OCI-LY1 (cell line): ENCODE measurements at regions not wholly inside any gene's neighbourhood (a gene's known extent, or its start where the extent isn't known, plus 50 kb on each side); places are given as distances from the start of the nearest gene placed in this dataset.

ENCODE experiments used
- H2AFZ ChIP-seq: fragments of 200-600 bp; sonication (generic), shearing (Covaris generic); 2 replicates; pipeline ENCODE4 v1.6.0; 2014; ENCODE audit warnings: antibody characterized with exemption, mild to moderate bottlenecking, low read length
- H3F3A ChIP-seq: fragments of 200-600 bp; sonication (generic), shearing (Covaris generic); 2 replicates; pipeline ENCODE4 v1.6.0; 2014; ENCODE audit warnings: mild to moderate bottlenecking, antibody characterized with exemption, low read length, moderate library complexity; ENCODE audit not compliant: insufficient read depth
- H3K27ac ChIP-seq: fragments of 200-600 bp; sonication (generic); 2 replicates; pipeline ENCODE4 v1.5.1; 2014; ENCODE audit warnings: low read length, mixed run types, mild to moderate bottlenecking, low read depth; ENCODE audit not compliant: poor library complexity, severe bottlenecking
- H3K27me3 ChIP-seq: fragments of 200-600 bp; sonication (generic); 2 replicates; pipeline ENCODE4 v1.6.0; 2014; ENCODE audit warnings: antibody characterized with exemption, mild to moderate bottlenecking, low read length, moderate library complexity; ENCODE audit not compliant: insufficient read depth
- H3K36me3 ChIP-seq: fragments of 200-600 bp; sonication (generic); 2 replicates; pipeline ENCODE4 v1.6.1; 2014; ENCODE audit warnings: mild to moderate bottlenecking, antibody characterized with exemption, low read length, moderate library complexity, mixed read lengths; ENCODE audit not compliant: insufficient read depth
- H3K4me1 ChIP-seq: fragments of 200-600 bp; sonication (generic); 2 replicates; pipeline ENCODE4 v1.5.1; 2014; ENCODE audit warnings: mild to moderate bottlenecking, low read length, moderate library complexity; ENCODE audit not compliant: insufficient read depth, severe bottlenecking
- H3K4me2 ChIP-seq: fragments of 200-600 bp; sonication (generic), shearing (Covaris generic); 2 replicates; pipeline ENCODE4 v1.6.1; 2014; ENCODE audit warnings: low read length
- H3K4me3 ChIP-seq: fragments of 200-600 bp; sonication (generic); 2 replicates; pipeline ENCODE4 v1.5.1; 2014; ENCODE audit warnings: low read length, low read depth, mild to moderate bottlenecking, mixed read lengths; ENCODE audit not compliant: poor library complexity, severe bottlenecking
- H3K79me2 ChIP-seq: fragments of 200-600 bp; shearing (Covaris generic); 2 replicates; pipeline ENCODE4 v1.6.1; 2016; ENCODE audit warnings: mixed run types, low read length, mixed read lengths; ENCODE audit not compliant: insufficient read depth
- H3K9ac ChIP-seq: fragments of 200-600 bp; sonication (generic), shearing (Covaris generic); 2 replicates; pipeline ENCODE4 v1.6.1; 2014; ENCODE audit warnings: mild to moderate bottlenecking, low read length, mixed read lengths
- H3K9me2 ChIP-seq: fragments of 200-600 bp; sonication (generic), shearing (Covaris generic); 2 replicates; pipeline ENCODE4 v1.6.1; 2014; ENCODE audit warnings: low read depth, mild to moderate bottlenecking, low read length, mixed read lengths
- H3K9me3 ChIP-seq: fragments of 200-600 bp; shearing (Covaris generic); 2 replicates; pipeline ENCODE4 v1.6.1; 2014; ENCODE audit warnings: low read length, mixed read lengths
- H4K20me1 ChIP-seq: fragments of 200-600 bp; sonication (generic), shearing (Covaris generic); 2 replicates; pipeline ENCODE4 v1.6.0; 2016; ENCODE audit warnings: mild to moderate bottlenecking, low read length; ENCODE audit not compliant: insufficient read depth
- CTCF ChIP-seq: fragments of 200-600 bp; sonication (generic), shearing (Covaris generic); IDR thresholded peaks from 2 replicates; pipeline ENCODE4 v1.5.1; 2017; ENCODE audit warnings: mild to moderate bottlenecking, antibody characterized with exemption, low read length, moderate library complexity, mixed read lengths
- EZH2 ChIP-seq: fragments of 200-600 bp; sonication (generic), shearing (Covaris generic); IDR thresholded peaks from 2 replicates; pipeline ENCODE4 v1.8.0; 2017; ENCODE audit warnings: borderline replicate concordance, mixed run types, mild to moderate bottlenecking, antibody characterized with exemption, low read length, moderate library complexity, mixed read lengths

DNA sequence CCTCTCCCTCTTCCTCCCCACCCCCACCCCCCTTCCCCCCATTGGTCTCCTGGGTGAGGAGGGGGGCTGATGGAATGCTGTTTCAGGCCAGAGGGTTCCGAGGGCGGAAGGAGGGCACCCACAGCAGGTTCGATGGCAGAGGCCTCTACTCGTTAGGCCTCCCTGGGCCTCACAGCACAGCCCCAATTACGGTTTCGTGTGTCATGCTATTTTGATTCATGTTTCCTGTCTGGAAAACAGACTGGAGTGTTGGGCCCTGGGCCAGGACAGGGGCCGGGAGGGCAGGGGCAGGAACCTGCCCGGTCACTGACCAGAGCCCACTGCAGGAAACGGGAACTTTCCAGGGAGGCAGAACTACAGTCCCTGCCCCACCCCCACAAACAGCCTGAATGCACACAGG, 138.2 kb downstream of the C16orf95 start:
- H3K27ac ChIP-seq, result no peak overlapping the region
- no peaks in the 10 kb centered on the region for H3K36me3 ChIP-seq
- no peaks in the 10 kb centered on the region for H3K79me2 ChIP-seq
- no peak overlapping the region for H3K4me3 ChIP-seq
- no peaks in the 10 kb centered on the region for H3K9me2 ChIP-seq
- H3K4me2 ChIP-seq, result no peak overlapping the region
- H3K27me3 ChIP-seq, result peaks cover 5% of the 10 kb centered on the region
- TF ChIP-seq CTCF (no peak), EZH2 (no peak)
- no peaks in the 10 kb centered on the region for H3F3A ChIP-seq
- no peaks in the 10 kb centered on the region for H4K20me1 ChIP-seq
- H3K9ac ChIP-seq, result no peak overlapping the region
- no peak overlapping the region for H2AFZ ChIP-seq
- no peaks in the 10 kb centered on the region for H3K9me3 ChIP-seq
- no peaks in the 10 kb centered on the region for H3K4me1 ChIP-seq

GRCh38 chr16:87180069-87180468, 137.1 kb downstream of the C16orf95 start:
- Histone ChIP-seq H3K9me3 (no peaks in the 10 kb centered on the region), H3K9me2 (no peaks in the 10 kb centered on the region), H3K36me3 (no peaks in the 10 kb centered on the region), H3K79me2 (no peaks in the 10 kb centered on the region), H4K20me1 (no peaks in the 10 kb centered on the region), H2AFZ (no peak overlapping the region), H3K9ac (no peak overlapping the region), H3K4me3 (no peak overlapping the region), H3K4me2 (no peak overlapping the region), H3K27ac (no peak overlapping the region), H3K27me3 (peaks cover 5% of the 10 kb centered on the region), H3F3A (no peaks in the 10 kb centered on the region), H3K4me1 (no peaks in the 10 kb centered on the region)
- no peak for TF ChIP-seq CTCF
- no peak for TF ChIP-seq EZH2

GRCh38 chr16:87182759-87183158, 134.4 kb downstream of the C16orf95 start:
- no peaks in the 10 kb centered on the region for H4K20me1 ChIP-seq
- no peak overlapping the region for H3K4me2 ChIP-seq
- no peaks in the 10 kb centered on the region for H3K36me3 ChIP-seq
- H3K4me3 ChIP-seq, result no peak overlapping the region
- no peaks in the 10 kb centered on the region for H3K9me3 ChIP-seq
- H3K79me2 ChIP-seq, result no peaks in the 10 kb centered on the region
- no peaks in the 10 kb centered on the region for H3K9me2 ChIP-seq
- H3K27ac ChIP-seq, result no peak overlapping the region
- H2AFZ ChIP-seq, result no peak overlapping the region
- H3K4me1 ChIP-seq, result no peaks in the 10 kb centered on the region
- H3F3A ChIP-seq, result 0 out of 2 replicates have a peak, but pooled peaks cover 6% of the 10 kb centered on the region
- H3K27me3 ChIP-seq, result peaks cover 5% of the 10 kb centered on the region
- no peak overlapping the region for H3K9ac ChIP-seq
- TF ChIP-seq EZH2, result no peak
- no peak for TF ChIP-seq CTCF
